NCI-H1092 (cell line): ENCODE measurements at regions not wholly inside any gene's neighbourhood (a gene's known extent, or its start where the extent isn't known, plus 50 kb on each side); places are given as distances from the start of the nearest gene placed in this dataset.
"Not testable (repeated sequence)": the region's sequence is repeated elsewhere in the genome, so short reads cannot be mapped to it uniquely, and the experiment has no call there.

Experiments used
- DNase-seq: peaks from one replicate; lab custom pipeline; 2025; lab: John Stamatoyannopoulos, UW

- no peak for DNase-seq
Measured at GRCh38 chr20:57826666-57827287, 117.0 kb upstream of the PMEPA1 start.

- no peak for DNase-seq
Measured at GRCh38 chr20:57824909-57825308, 115.1 kb upstream of the PMEPA1 start.

GRCh38 chr20:57821935-57822334 is 112.1 kb upstream of the PMEPA1 start:
- no peak for DNase-seq

- no peak for DNase-seq
Measured at GRCh38 chr20:57819691-57820380, 110.0 kb upstream of the PMEPA1 start.

- DNase-seq = no peak
Measured at GRCh38 chr20:57819291-57819690, 109.5 kb upstream of the PMEPA1 start.

- no peak for DNase-seq
Measured at GRCh38 chr20:57818418-57819181, 108.8 kb upstream of the PMEPA1 start.

- no peak for DNase-seq
Measured at GRCh38 chr20:57815405-57815804, 105.6 kb upstream of the PMEPA1 start.

GRCh38 chr20:57814529-57814928 is 104.7 kb upstream of the PMEPA1 start:
- no peak for DNase-seq

- DNase-seq = no peak
Measured at GRCh38 chr20:57813509-57814269, 103.9 kb upstream of the PMEPA1 start.

- DNase-seq = not testable (repeated sequence)
Measured at GRCh38 chr20:57812632-57813031, 102.8 kb upstream of the PMEPA1 start.

- no peak for DNase-seq
Measured at GRCh38 chr20:57811374-57812020, 101.7 kb upstream of the PMEPA1 start.

GRCh38 chr20:57810511-57811373 is 100.9 kb upstream of the PMEPA1 start:
- no peak for DNase-seq

- DNase-seq = no peak
Measured at GRCh38 chr20:57809661-57810172, 99.9 kb upstream of the PMEPA1 start.

GRCh38 chr20:57809149-57809548 is 99.3 kb upstream of the PMEPA1 start:
- DNase-seq = no peak

- DNase-seq = no peak
Measured at GRCh38 chr20:57808264-57809070, 98.7 kb upstream of the PMEPA1 start.

- DNase-seq = no peak
Measured at GRCh38 chr20:57807401-57808263, 97.8 kb upstream of the PMEPA1 start.

GRCh38 chr20:57806975-57807374 is 97.2 kb upstream of the PMEPA1 start:
- no peak for DNase-seq

GRCh38 chr20:57806476-57806875 is 96.7 kb upstream of the PMEPA1 start:
- no peak for DNase-seq

- DNase-seq = no peak
Measured at GRCh38 chr20:57805747-57806146, 95.9 kb upstream of the PMEPA1 start.
